Sigmoid colon (tissue), 6 donors: ENCODE measurements at regions not wholly inside any gene's neighbourhood (a gene's known extent, or its start where the extent isn't known, plus 50 kb on each side); places are given as distances from the start of the nearest gene placed in this dataset.

Experiments used
- DNase-seq: peaks from one replicate; pipeline ENCODE4 v3.0.0-alpha.2; 2019
- H3K27ac ChIP-seq, 4 donors: fragments of 200-600 bp; sonication (generic); one replicate each; pipeline ENCODE4 v1.5.1; 2016 to 2019; ENCODE audit warnings: mild to moderate bottlenecking in 1 of 4
- H3K27me3 ChIP-seq, 3 donors: fragments of 200-600 bp; sonication (generic); one replicate each; pipeline ENCODE4 v1.5.1; 2019; ENCODE audit warnings: mild to moderate bottlenecking in 1 of 3
- H3K36me3 ChIP-seq, 4 donors: fragments of 200-600 bp; sonication (generic); one replicate each; pipeline ENCODE4 v1.5.1; 2016 to 2019
- H3K4me1 ChIP-seq, 4 donors: fragments of 200-600 bp; sonication (generic); one replicate each; pipeline ENCODE4 v1.5.1; 2017 to 2019
- H3K4me3 ChIP-seq, 4 donors: fragments of 200-600 bp; sonication (generic); one replicate each; pipeline ENCODE4 v1.5.1; 2017 to 2019; ENCODE audit warnings: mild to moderate bottlenecking in 2 of 4, moderate library complexity in 1 of 4
- H3K9me3 ChIP-seq, 4 donors: fragments of 200-600 bp in 3 of 4; sonication (generic) in 3 of 4; one replicate each; pipeline versions ENCODE4 v1.5.1 to v1.6.1; 2013 to 2019
- CTCF ChIP-seq, 4 experiments: fragments of 450-650 bp in 3 of 4; fragments of 200-600 bp in 1 of 4; IDR thresholded peaks; one replicate each; pipeline ENCODE4 v1.5.1; 2016 to 2019; ENCODE audit warnings: antibody characterized with exemption in 4 of 4, mild to moderate bottlenecking in 3 of 4, moderate library complexity in 2 of 4
- EP300 ChIP-seq, 4 donors: sonication (generic); formaldehyde crosslinking; IDR thresholded peaks; one replicate each; pipeline ENCODE4 v1.6.1; 2017; ENCODE audit warnings: antibody characterized with exemption in 4 of 4
- POLR2A ChIP-seq, 2 donors: fragments of 450-650 bp; IDR thresholded peaks; one replicate each; pipeline ENCODE4 v1.6.1; 2016; ENCODE audit warnings: antibody characterized with exemption in 2 of 2, mild to moderate bottlenecking in 2 of 2, moderate library complexity in 2 of 2
- POLR2AphosphoS5 ChIP-seq, 4 donors: sonication (generic); formaldehyde crosslinking; IDR thresholded peaks; one replicate each; pipeline ENCODE4 v1.6.1; 2017; ENCODE audit warnings: antibody characterized with exemption in 4 of 4
- WGBS, 2 donors: extraction: QIAGEN DNeasy Blood & Tissue Kit; methylation state at CpG; one replicate each; pipeline ENCODE4 v1.1.7; 2013; 5-methylcytosine and 5-hydroxymethylcytosine counted together
- intact Hi-C: fragments of 100-400 bp; cut with DNase I; formaldehyde crosslinking; loops from one replicate; pipeline ENCODE4 v1.15.1; 2023
- donor health status: healthy with polysubstance abuse.
- donor health status: healthy.

DNA sequence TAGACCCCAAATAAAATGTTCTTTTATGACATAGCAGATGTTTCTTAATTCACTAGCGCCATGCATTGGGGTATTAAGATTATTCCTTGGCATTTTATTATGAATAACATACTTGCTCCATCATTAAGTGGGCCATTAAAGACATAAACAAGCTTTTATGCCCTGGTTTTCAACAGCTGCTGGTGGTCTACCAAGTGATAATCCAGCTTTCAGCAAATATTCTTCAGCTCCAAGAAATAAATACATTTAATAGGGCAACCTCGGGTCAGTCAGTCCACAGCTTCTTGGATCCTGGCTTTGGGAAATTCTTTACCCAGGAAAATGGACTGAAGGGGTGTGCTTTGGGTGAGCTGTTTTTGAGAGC lies 217.3 kb upstream of the IRX3 start:
- TF ChIP-seq POLR2AphosphoS5 (IDR thresholded peaks at IDR 0.05) = no peak
- no peak for TF ChIP-seq POLR2A (IDR thresholded peaks at IDR 0.05)
- no peak for TF ChIP-seq CTCF (IDR thresholded peaks at IDR 0.05)
- no peak for TF ChIP-seq EP300 (IDR thresholded peaks at IDR 0.05)

DNA sequence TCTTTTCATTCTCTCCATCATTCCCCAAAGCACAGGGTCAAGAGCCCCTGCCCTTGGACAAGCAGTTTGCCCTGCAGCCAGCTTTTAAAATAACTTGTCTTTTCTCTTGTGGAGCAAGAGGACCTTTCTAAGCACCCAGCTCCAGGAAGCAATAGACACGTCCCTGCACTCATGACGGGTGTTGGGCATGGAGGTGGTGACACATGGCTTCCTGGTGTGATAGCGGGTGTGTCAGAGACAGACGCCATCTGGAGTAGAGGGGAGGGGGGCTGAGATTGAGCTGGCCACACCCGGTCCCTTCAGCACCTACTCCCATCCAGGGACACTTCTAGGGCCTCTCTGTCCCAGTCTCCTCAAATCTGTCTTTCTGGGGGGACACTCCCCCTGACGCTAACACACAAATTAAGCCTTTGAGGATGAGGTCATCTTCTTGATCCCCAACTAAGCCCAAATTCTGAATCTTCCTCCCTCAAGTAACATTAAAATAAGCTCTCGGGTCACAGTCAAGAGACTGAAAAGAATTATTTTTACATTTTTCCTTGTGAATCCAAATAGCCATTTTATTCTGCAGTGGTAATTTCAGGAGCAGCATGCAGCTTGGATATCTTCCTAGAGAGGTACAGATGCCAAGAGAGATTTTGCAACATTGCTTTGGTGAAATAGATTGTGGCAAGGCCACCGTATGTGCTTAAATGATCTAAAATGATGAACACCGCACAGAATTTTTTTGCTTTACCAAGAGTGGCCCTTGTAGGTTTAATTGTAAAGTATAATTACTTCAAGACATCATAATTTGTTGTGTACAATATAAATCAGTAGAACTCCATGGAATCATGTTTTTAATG lies 216.6 kb upstream of the IRX3 start:
- TF ChIP-seq EP300 (IDR thresholded peaks at IDR 0.05) (no peak), CTCF (IDR thresholded peaks at IDR 0.05) (no peak), POLR2AphosphoS5 (IDR thresholded peaks at IDR 0.05) (no peak), POLR2A (IDR thresholded peaks at IDR 0.05) (no peak)
- Histone ChIP-seq H3K4me1 (no peaks in the 10 kb centered on the region), H3K36me3 (no peaks in the 10 kb centered on the region), H3K4me3 (no peak overlapping the region), H3K9me3 (no peaks in the 10 kb centered on the region), H3K27ac (no peak overlapping the region), H3K27me3 (peaks cover 0 to 34% (median 0%) of the 10 kb centered on the region in 3 donors)
- WGBS, 2 donors = 55 to 68% methylated on average over 9 of the region's 9 CpGs
- intact Hi-C loops = no loop called here
- no peak for DNase-seq

More for the DNA sequence above, 217.3 kb upstream of the IRX3 start:
- peaks cover 0 to 39% (median 0%) of the 10 kb centered on the region in 3 donors for H3K27me3 ChIP-seq
- H3K27ac ChIP-seq = no peak overlapping the region
- H3K4me1 ChIP-seq = no peaks in the 10 kb centered on the region
- no peak for DNase-seq
- H3K4me3 ChIP-seq = no peak overlapping the region
- no peaks in the 10 kb centered on the region for H3K36me3 ChIP-seq
- 70 to 82% methylated on average over 2 of the region's 2 CpGs for WGBS, 2 donors
- intact Hi-C loops = no loop called here
- no peaks in the 10 kb centered on the region for H3K9me3 ChIP-seq

GRCh38 chr16:54501797-54502196 lies 215.2 kb upstream of the IRX3 start:
- Histone ChIP-seq H3K27ac (no peak overlapping the region), H3K27me3 (peaks cover 0 to 21% (median 0%) of the 10 kb centered on the region in 3 donors), H3K9me3 (no peaks in the 10 kb centered on the region), H3K4me3 (no peak overlapping the region), H3K4me1 (no peaks in the 10 kb centered on the region), H3K36me3 (no peaks in the 10 kb centered on the region)
- TF ChIP-seq CTCF (IDR thresholded peaks at IDR 0.05) = no peak
- intact Hi-C loops = no loop called here
- 91 to 92% methylated on average over 1 of the region's 1 CpG for WGBS, 2 donors
- DNase-seq = no peak

GRCh38 chr16:54493594-54493993 lies 207.0 kb upstream of the IRX3 start:
- no peaks in the 10 kb centered on the region for H3K9me3 ChIP-seq
- intact Hi-C loops = no loop called here
- WGBS, 2 donors = 88 to 93% methylated on average over 3 of the region's 3 CpGs

More at GRCh38 chr16:54493594-54493993, 207.0 kb upstream of the IRX3 start:
- Histone ChIP-seq H3K27me3 (no peaks in the 10 kb centered on the region), H3K36me3 (no peaks in the 10 kb centered on the region), H3K27ac (no peak overlapping the region), H3K4me3 (no peak overlapping the region), H3K4me1 (no peaks in the 10 kb centered on the region)
- DNase-seq = no peak
- TF ChIP-seq CTCF (IDR thresholded peaks at IDR 0.05) (no peak), POLR2AphosphoS5 (IDR thresholded peaks at IDR 0.05) (no peak), EP300 (IDR thresholded peaks at IDR 0.05) (no peak), POLR2A (IDR thresholded peaks at IDR 0.05) (no peak)
